ENCODE measurements at regions not wholly inside any gene's neighbourhood (a gene's known extent, or its start where the extent isn't known, plus 50 kb on each side); places are given as distances from the start of the nearest gene placed in this dataset.
A peak's percentile ranks its signal among the peaks of the same experiment; 100 is the strongest.

- peak overlapping the region; percentile 7; the same call in 1 of the 2 replicates for H3K27ac ChIP-seq
- no peak for TF ChIP-seq CTCF (conservative IDR thresholded peaks at IDR 0.05)
Measured at GRCh38 chr12:131565267-131566015, 145.4 kb upstream of the SFSWAP start.

GRCh38 chr12:131568336-131568735 is 142.6 kb upstream of the SFSWAP start:
- no peak for TF ChIP-seq CTCF (conservative IDR thresholded peaks at IDR 0.05)
- no peak overlapping the region for H3K27ac ChIP-seq

- TF ChIP-seq CTCF (conservative IDR thresholded peaks at IDR 0.05), result no peak
- H3K27ac ChIP-seq, result no peak overlapping the region
Measured at GRCh38 chr12:131570596-131570995, 140.3 kb upstream of the SFSWAP start.

- no peak for TF ChIP-seq CTCF (conservative IDR thresholded peaks at IDR 0.05)
Measured at GRCh38 chr12:131571827-131572226, 139.1 kb upstream of the SFSWAP start.

GRCh38 chr12:131572626-131573025 is 138.3 kb upstream of the SFSWAP start:
- no peak for TF ChIP-seq CTCF (conservative IDR thresholded peaks at IDR 0.05)
- no peak overlapping the region for H3K27ac ChIP-seq

More at GRCh38 chr12:131571827-131572226, 139.1 kb upstream of the SFSWAP start:
- H3K27ac ChIP-seq, result no peak overlapping the region

GRCh38 chr12:131573631-131574394 is 137.1 kb upstream of the SFSWAP start:
- no peak for TF ChIP-seq CTCF (conservative IDR thresholded peaks at IDR 0.05)
- H3K27ac ChIP-seq, result no peak overlapping the region

GRCh38 chr12:131574395-131574771 is 136.5 kb upstream of the SFSWAP start:
- no peak for TF ChIP-seq CTCF (conservative IDR thresholded peaks at IDR 0.05)
- H3K27ac ChIP-seq, result no peak overlapping the region

Data from VCaP (cell line).